ENCODE measurements at regions not wholly inside any gene's neighbourhood (a gene's known extent, or its start where the extent isn't known, plus 50 kb on each side); places are given as distances from the start of the nearest gene placed in this dataset.

GRCh38 chr1:228905701-228906101 is 170.4 kb downstream of the RHOU start:
- no CpG with 5 or more reads among the region's 2 CpGs for WGBS, 2 experiments (ENCODE audit: insufficient coverage in 2 of 2)
- peaks cover 8% of the 10 kb centered on the region for H3K4me1 ChIP-seq (ENCODE audit: control insufficient read depth, insufficient read depth, low read length, poor library complexity, severe bottlenecking)
- no peaks in the 10 kb centered on the region for H3K36me3 ChIP-seq (ENCODE audit: control insufficient read depth, insufficient read depth, low read length)
- no peak overlapping the region for H3K27ac ChIP-seq (ENCODE audit: low read depth, low read length, severe bottlenecking)
- H3K4me3 ChIP-seq (ENCODE audit: extremely low read depth, insufficient read depth, low read length, poor library complexity, severe bottlenecking): no peak overlapping the region
- no peaks in the 10 kb centered on the region for H3K9me3 ChIP-seq (ENCODE audit: control insufficient read depth, low read length)

- no peaks in the 10 kb centered on the region for H3K36me3 ChIP-seq (ENCODE audit: control insufficient read depth, insufficient read depth, low read length)
- H3K4me1 ChIP-seq (ENCODE audit: control insufficient read depth, insufficient read depth, low read length, poor library complexity, severe bottlenecking): peaks cover 1% of the 10 kb centered on the region
- WGBS, 2 experiments (ENCODE audit: insufficient coverage in 2 of 2): 96% methylated on average over 9 of the region's 10 CpGs
- H3K27ac ChIP-seq (ENCODE audit: low read depth, low read length, severe bottlenecking): no peak overlapping the region
- no peaks in the 10 kb centered on the region for H3K9me3 ChIP-seq (ENCODE audit: control insufficient read depth, low read length)
- H3K4me3 ChIP-seq (ENCODE audit: extremely low read depth, insufficient read depth, low read length, poor library complexity, severe bottlenecking): no peak overlapping the region
Observed at GRCh38 chr1:228906223-228906860, 171.1 kb downstream of the RHOU start.

GRCh38 chr1:228911225-228912210 is 176.2 kb downstream of the RHOU start:
- Histone ChIP-seq H3K4me1 (ENCODE audit: control insufficient read depth, insufficient read depth, low read length, poor library complexity, severe bottlenecking) (no peaks in the 10 kb centered on the region), H3K9me3 (ENCODE audit: control insufficient read depth, low read length) (peaks cover 4% of the 10 kb centered on the region), H3K27ac (ENCODE audit: low read depth, low read length, severe bottlenecking) (no peak overlapping the region), H3K4me3 (ENCODE audit: extremely low read depth, insufficient read depth, low read length, poor library complexity, severe bottlenecking) (no peak overlapping the region), H3K36me3 (ENCODE audit: control insufficient read depth, insufficient read depth, low read length) (no peaks in the 10 kb centered on the region)
- 13 to 20% methylated on average over 2 of the region's 14 CpGs for WGBS, 2 experiments (ENCODE audit: insufficient coverage in 2 of 2)

- Histone ChIP-seq H3K27ac (ENCODE audit: low read depth, low read length, severe bottlenecking) (no peak overlapping the region), H3K4me1 (ENCODE audit: control insufficient read depth, insufficient read depth, low read length, poor library complexity, severe bottlenecking) (no peaks in the 10 kb centered on the region), H3K36me3 (ENCODE audit: control insufficient read depth, insufficient read depth, low read length) (no peaks in the 10 kb centered on the region), H3K9me3 (ENCODE audit: control insufficient read depth, low read length) (peaks cover 4% of the 10 kb centered on the region), H3K4me3 (ENCODE audit: extremely low read depth, insufficient read depth, low read length, poor library complexity, severe bottlenecking) (no peak overlapping the region)
- 80 to 81% methylated on average over 5 to 6 of the region's 8 CpGs for WGBS, 2 experiments (ENCODE audit: insufficient coverage in 2 of 2)
Observed at GRCh38 chr1:228913626-228914414, 178.5 kb downstream of the RHOU start.

GRCh38 chr1:228914700-228915099 is 179.4 kb downstream of the RHOU start:
- no peaks in the 10 kb centered on the region for H3K4me1 ChIP-seq (ENCODE audit: control insufficient read depth, insufficient read depth, low read length, poor library complexity, severe bottlenecking)
- H3K9me3 ChIP-seq (ENCODE audit: control insufficient read depth, low read length): peaks cover 4% of the 10 kb centered on the region
- no peak overlapping the region for H3K27ac ChIP-seq (ENCODE audit: low read depth, low read length, severe bottlenecking)
- 80 to 100% methylated on average over 1 of the region's 1 CpG for WGBS, 2 experiments (ENCODE audit: insufficient coverage in 2 of 2)
- H3K4me3 ChIP-seq (ENCODE audit: extremely low read depth, insufficient read depth, low read length, poor library complexity, severe bottlenecking): no peak overlapping the region
- H3K36me3 ChIP-seq (ENCODE audit: control insufficient read depth, insufficient read depth, low read length): no peaks in the 10 kb centered on the region

- Histone ChIP-seq H3K9me3 (ENCODE audit: control insufficient read depth, low read length) (peaks cover 4% of the 10 kb centered on the region), H3K4me1 (ENCODE audit: control insufficient read depth, insufficient read depth, low read length, poor library complexity, severe bottlenecking) (no peaks in the 10 kb centered on the region), H3K36me3 (ENCODE audit: control insufficient read depth, insufficient read depth, low read length) (no peaks in the 10 kb centered on the region), H3K27ac (ENCODE audit: low read depth, low read length, severe bottlenecking) (no peak overlapping the region), H3K4me3 (ENCODE audit: extremely low read depth, insufficient read depth, low read length, poor library complexity, severe bottlenecking) (no peak overlapping the region)
- WGBS, 2 experiments (ENCODE audit: insufficient coverage in 2 of 2): 94 to 96% methylated on average over 9 of the region's 9 CpGs
Observed at GRCh38 chr1:228917342-228917741, 182.1 kb downstream of the RHOU start.

GRCh38 chr1:228917755-228918154 is 182.5 kb downstream of the RHOU start:
- Histone ChIP-seq H3K4me1 (ENCODE audit: control insufficient read depth, insufficient read depth, low read length, poor library complexity, severe bottlenecking) (no peaks in the 10 kb centered on the region), H3K27ac (ENCODE audit: low read depth, low read length, severe bottlenecking) (no peak overlapping the region), H3K9me3 (ENCODE audit: control insufficient read depth, low read length) (peaks cover 5% of the 10 kb centered on the region), H3K36me3 (ENCODE audit: control insufficient read depth, insufficient read depth, low read length) (no peaks in the 10 kb centered on the region), H3K4me3 (ENCODE audit: extremely low read depth, insufficient read depth, low read length, poor library complexity, severe bottlenecking) (no peak overlapping the region)
- WGBS, 2 experiments (ENCODE audit: insufficient coverage in 2 of 2): 95% methylated on average over 2 of the region's 2 CpGs; no CpG with 5 or more reads in 1 of the 2 experiments

GRCh38 chr1:228918335-228918734 is 183.1 kb downstream of the RHOU start:
- no peaks in the 10 kb centered on the region for H3K4me1 ChIP-seq (ENCODE audit: control insufficient read depth, insufficient read depth, low read length, poor library complexity, severe bottlenecking)

GRCh38 chr1:228919914-228920313 is 184.6 kb downstream of the RHOU start:
- H3K4me1 ChIP-seq (ENCODE audit: control insufficient read depth, insufficient read depth, low read length, poor library complexity, severe bottlenecking): no peaks in the 10 kb centered on the region
- H3K9me3 ChIP-seq (ENCODE audit: control insufficient read depth, low read length): peaks cover 10% of the 10 kb centered on the region
- 100% methylated on average over 1 of the region's 1 CpG; no CpG with 5 or more reads in 1 of the 2 experiments for WGBS, 2 experiments (ENCODE audit: insufficient coverage in 2 of 2)
- H3K36me3 ChIP-seq (ENCODE audit: control insufficient read depth, insufficient read depth, low read length): no peaks in the 10 kb centered on the region
- no peak overlapping the region for H3K4me3 ChIP-seq (ENCODE audit: extremely low read depth, insufficient read depth, low read length, poor library complexity, severe bottlenecking)
- H3K27ac ChIP-seq (ENCODE audit: low read depth, low read length, severe bottlenecking): no peak overlapping the region

More at GRCh38 chr1:228918335-228918734, 183.1 kb downstream of the RHOU start:
- H3K27ac ChIP-seq (ENCODE audit: low read depth, low read length, severe bottlenecking): no peak overlapping the region
- H3K4me3 ChIP-seq (ENCODE audit: extremely low read depth, insufficient read depth, low read length, poor library complexity, severe bottlenecking): no peak overlapping the region
- H3K9me3 ChIP-seq (ENCODE audit: control insufficient read depth, low read length): peaks cover 10% of the 10 kb centered on the region
- WGBS, 2 experiments (ENCODE audit: insufficient coverage in 2 of 2): 71 to 74% methylated on average over 3 to 4 of the region's 4 CpGs
- no peaks in the 10 kb centered on the region for H3K36me3 ChIP-seq (ENCODE audit: control insufficient read depth, insufficient read depth, low read length)

GRCh38 chr1:228920831-228921230 is 185.6 kb downstream of the RHOU start:
- no peaks in the 10 kb centered on the region for H3K36me3 ChIP-seq (ENCODE audit: control insufficient read depth, insufficient read depth, low read length)
- no peaks in the 10 kb centered on the region for H3K4me1 ChIP-seq (ENCODE audit: control insufficient read depth, insufficient read depth, low read length, poor library complexity, severe bottlenecking)
- peaks cover 10% of the 10 kb centered on the region for H3K9me3 ChIP-seq (ENCODE audit: control insufficient read depth, low read length)
- no peak overlapping the region for H3K4me3 ChIP-seq (ENCODE audit: extremely low read depth, insufficient read depth, low read length, poor library complexity, severe bottlenecking)
- H3K27ac ChIP-seq (ENCODE audit: low read depth, low read length, severe bottlenecking): no peak overlapping the region
- no CpG with 5 or more reads among the region's 4 CpGs for WGBS, 2 experiments (ENCODE audit: insufficient coverage in 2 of 2)

Data from mesodermal cell (in vitro differentiated cells).